ENCODE measurements at regions not wholly inside any gene's neighbourhood (a gene's known extent, or its start where the extent isn't known, plus 50 kb on each side); places are given as distances from the start of the nearest gene placed in this dataset.

DNA sequence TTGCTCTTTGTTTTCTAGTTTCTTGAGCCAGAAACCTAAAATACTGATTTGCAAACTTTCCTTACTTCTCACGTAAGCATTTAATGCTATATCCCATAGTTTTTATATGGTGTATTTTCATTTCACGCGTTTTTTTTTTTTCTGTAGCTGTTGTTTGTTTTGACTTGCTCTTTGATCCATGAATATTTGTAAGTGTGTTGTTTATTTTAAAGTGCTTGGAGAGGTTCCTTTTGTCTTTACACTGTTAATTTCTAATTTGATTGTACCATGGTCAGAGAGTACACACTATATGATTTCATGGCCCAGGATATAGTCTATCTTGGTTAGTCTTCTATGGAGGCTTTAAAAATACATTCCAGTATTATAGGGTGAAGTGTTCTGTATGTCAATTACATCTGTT, 84.8 kb upstream of the RNF217 start:
- DNase-seq: no peak

DNA sequence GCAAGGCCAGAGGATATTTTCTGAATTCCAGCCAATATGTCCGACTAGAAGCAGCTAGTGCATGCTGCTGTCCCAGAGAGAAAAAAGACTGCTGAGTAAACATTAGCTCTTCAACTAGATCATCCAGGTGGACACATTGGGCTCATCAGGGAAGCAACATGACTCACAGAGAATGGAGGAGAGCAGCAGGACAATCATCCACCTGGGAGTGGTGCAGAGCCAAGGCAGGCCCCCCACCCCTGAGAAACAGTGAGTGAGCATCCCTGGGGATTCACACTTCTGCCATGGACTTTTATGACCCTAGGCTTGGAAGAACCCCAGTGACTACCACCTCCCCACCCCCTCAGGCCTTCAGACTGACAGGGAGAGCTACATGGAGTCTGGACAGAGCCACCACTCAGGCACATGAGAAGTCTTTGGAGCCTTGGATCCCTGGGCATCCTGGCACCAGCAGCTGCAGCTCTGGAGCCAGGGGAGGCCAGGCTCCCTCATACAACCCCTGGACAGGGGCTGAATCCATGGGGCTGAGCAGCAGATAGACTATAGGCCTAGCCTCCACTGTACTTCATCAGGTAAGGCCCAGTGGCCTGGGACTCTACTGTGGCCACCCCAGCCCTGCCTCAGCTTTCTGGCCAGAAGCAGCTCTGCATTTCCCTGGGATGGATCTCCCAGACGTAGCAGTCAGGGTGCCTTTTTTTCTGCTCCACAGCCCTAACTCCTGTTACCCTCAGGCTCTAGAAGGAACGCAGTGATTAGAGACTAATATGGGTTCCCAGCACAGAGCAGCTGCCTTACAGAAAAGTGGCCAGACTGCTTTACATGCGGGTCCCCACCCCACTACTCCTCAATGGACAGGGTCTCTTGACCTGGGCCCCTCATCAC, 82.9 kb upstream of the RNF217 start:
- DNase-seq: no peak

GRCh38 chr6:124879992-124880355, 82.3 kb upstream of the RNF217 start:
- DNase-seq: no peak

DNA sequence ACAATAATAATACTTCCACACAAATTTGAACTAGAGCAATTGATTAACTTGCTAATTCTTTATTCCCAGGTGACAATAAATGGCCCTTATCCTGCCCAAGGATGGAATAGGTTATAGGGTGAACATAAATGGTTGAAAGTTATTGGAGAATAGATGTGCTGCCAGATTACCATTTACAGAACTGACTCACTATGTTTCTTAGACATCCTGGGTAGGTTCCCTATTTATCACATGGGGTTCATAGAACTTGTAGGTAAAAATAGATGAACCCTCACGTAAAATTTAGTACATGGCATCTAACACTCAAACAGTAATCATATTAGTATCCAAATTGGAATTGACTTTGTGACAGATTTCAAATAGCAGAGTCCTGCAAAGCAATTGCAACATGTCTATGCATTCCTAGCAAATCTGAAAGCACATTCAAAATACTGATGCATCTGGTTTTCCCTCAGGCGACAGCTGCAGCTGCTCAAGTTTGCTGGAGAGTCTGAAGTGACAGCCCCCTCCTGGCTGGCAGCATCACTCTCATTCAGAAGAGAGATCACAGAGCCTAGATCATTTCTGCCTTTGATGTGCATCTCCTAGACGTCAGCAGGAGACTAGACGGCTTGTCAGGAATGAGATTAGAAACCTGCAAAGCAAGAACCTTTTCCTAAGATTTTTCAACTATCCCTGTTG, 80.2 kb upstream of the RNF217 start:
- no peak for DNase-seq

- peak; percentile 33 for DNase-seq
Measured at GRCh38 chr6:124882579-124883393, 79.5 kb upstream of the RNF217 start.

- no peak for DNase-seq
Measured at GRCh38 chr6:124885171-124885570, 77.1 kb upstream of the RNF217 start.

- DNase-seq: no peak
Measured at GRCh38 chr6:124887872-124888580, 74.2 kb upstream of the RNF217 start.

DNA sequence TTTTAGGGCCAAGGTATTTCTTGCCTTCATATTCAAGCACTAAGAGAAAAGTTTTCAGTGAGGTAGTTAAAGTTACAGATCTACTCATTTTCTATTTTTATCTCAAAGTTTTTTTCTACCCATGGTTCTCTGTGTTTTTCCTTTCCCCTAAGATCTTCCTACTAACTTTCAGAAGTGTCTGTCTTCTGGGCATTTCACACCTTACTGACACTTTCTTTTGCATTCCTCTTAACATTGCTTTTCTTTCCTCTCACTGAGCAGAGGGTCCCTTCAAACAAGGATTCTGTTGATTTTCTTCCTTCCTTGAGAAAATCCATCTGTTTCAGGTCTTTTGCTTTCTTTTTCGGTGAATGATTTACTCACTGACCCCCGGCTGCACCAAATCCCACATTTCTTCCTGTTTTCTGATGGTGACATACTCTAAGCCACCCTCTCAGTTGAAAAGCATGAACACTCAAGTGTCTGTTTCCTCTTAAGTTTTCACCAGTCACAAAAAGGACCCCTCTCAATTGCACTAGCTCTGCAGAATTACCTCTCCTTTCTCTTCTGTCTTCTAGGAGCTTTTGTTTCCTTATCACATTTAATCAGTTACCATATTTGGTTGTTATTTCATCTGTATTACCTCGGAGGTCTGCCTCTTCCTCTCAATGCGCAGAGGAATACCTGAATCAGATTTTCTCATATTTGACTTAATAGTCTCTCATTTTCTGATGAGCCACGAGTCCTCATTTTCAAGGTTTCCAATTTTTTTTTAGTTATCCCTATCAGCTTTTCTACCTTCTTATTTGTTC, 73.5 kb upstream of the RNF217 start:
- DNase-seq: peak; percentile 64

DNA sequence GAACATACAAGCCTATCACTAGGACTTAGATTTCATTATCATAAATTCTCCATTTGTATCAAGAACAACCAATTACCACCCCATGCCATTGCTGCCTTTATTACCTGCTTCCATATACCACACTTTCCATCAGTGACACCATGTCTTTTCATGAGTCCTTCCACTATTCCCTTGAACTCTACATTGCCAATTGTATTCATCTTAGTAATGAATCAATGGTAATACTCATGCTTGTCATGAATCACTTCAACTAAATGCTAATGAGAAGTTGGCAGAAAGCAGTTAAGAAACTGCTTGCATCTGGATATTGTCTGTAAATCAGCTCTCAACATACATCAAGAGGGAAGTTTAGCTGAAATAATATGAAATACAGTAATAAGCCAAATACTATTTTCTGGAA, 61.2 kb upstream of the RNF217 start:
- DNase-seq: no peak

DNA sequence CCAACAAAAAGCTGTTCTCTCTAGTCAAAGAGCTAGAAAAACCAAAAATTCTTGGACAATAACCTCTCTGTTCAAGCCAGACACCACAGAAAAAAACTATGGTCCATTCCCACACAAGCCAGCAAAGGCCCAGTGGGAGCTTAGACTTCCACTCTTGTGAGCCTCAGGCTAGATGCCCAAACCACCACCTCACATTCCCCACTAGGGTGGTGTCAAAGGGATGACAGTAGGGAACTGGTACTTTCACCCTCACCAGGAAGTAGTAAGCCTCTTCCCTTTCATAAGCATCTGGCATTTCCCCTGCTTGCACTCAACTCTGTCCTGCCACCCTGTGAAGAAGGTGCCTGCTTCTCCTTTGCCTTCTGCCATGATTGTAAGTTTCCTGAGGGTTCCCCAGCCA, 58.4 kb upstream of the RNF217 start:
- DNase-seq: no peak

- no peak for DNase-seq
Measured at GRCh38 chr6:124907596-124907995, 54.6 kb upstream of the RNF217 start.

Data from MV-4-11 (cell line).